CD4-positive, alpha-beta T cell (primary cell): ENCODE measurements at regions not wholly inside any gene's neighbourhood (a gene's known extent, or its start where the extent isn't known, plus 50 kb on each side); places are given as distances from the start of the nearest gene placed in this dataset.

Experiments used
- ATAC-seq: fragments of 200-7000 bp; cut with Tn5 transposase; one replicate; pipeline ENCODE4 v1.10.0; 2022; ENCODE audit warnings: mild to moderate bottlenecking; ENCODE audit not compliant: poor library complexity
- CTCF ChIA-PET: fragments of 350-600 bp; sonication (Branson Sonifier 250); formaldehyde crosslinking; loops from one replicate; lab custom pipeline; 2021; ENCODE audit warnings: antibody characterized with exemption, inconsistent platforms; lab: Charles Lee
- POLR2A ChIA-PET: fragments of 350-600 bp; sonication (Branson Sonifier 250); formaldehyde crosslinking; loops from one replicate; lab custom pipeline; 2021; ENCODE audit warnings: antibody characterized with exemption, inconsistent platforms; lab: Charles Lee
- DNase-seq, 14 experiments: peaks; one replicate each; pipeline ENCODE4 v3.0.0-alpha.2; 2013 to 2020; ENCODE audit warnings: mixed read lengths in 2 of 14
- H3K27ac ChIP-seq, 2 donors: one replicate each; pipeline versions ENCODE4 v1.5.1 to v1.7.0; 2013; ENCODE audit warnings: low read length in 2 of 2, low read depth in 1 of 2, mild to moderate bottlenecking in 1 of 2
- H3K27me3 ChIP-seq, 2 experiments: 1 replicate in 1 of 2; 2 replicates in 1 of 2; pipeline versions ENCODE4 v1.6.1 to v1.7.0; 2013; ENCODE audit warnings: low read length in 2 of 2, control low read depth in 1 of 2, mild to moderate bottlenecking in 1 of 2, moderate library complexity in 1 of 2; ENCODE audit not compliant: insufficient read depth in 2 of 2, control insufficient read depth in 1 of 2
- H3K36me3 ChIP-seq: one replicate; pipeline ENCODE4 v1.6.1; 2013; ENCODE audit warnings: low read length, control low read depth; ENCODE audit not compliant: insufficient read depth
- H3K4me1 ChIP-seq: one replicate; pipeline ENCODE4 v1.6.1; 2013; ENCODE audit warnings: low read length, control low read depth; ENCODE audit not compliant: insufficient read depth
- H3K4me3 ChIP-seq: one replicate; pipeline ENCODE4 v1.5.1; 2013; ENCODE audit warnings: mild to moderate bottlenecking, low read length, moderate library complexity
- H3K9me3 ChIP-seq, 2 experiments: 1 replicate in 1 of 2; 2 replicates in 1 of 2; pipeline versions ENCODE4 v1.6.1 to v1.7.0; 2013; ENCODE audit warnings: low read length in 2 of 2, mild to moderate bottlenecking in 2 of 2, control low read depth in 1 of 2, moderate library complexity in 1 of 2; ENCODE audit not compliant: control insufficient read depth in 1 of 2, insufficient read depth in 1 of 2
- H3K27ac Mint-ChIP-seq: one replicate; pipeline ENCODE4 v1.8.0; 2020; ENCODE audit warnings: mixed read lengths
- H3K27me3 Mint-ChIP-seq: one replicate; pipeline ENCODE4 v1.8.0; 2021; ENCODE audit warnings: mixed read lengths
- H3K36me3 Mint-ChIP-seq: one replicate; pipeline ENCODE4 v1.8.0; 2021; ENCODE audit warnings: low read depth, mixed read lengths
- H3K4me1 Mint-ChIP-seq: one replicate; pipeline ENCODE4 v1.8.0; 2021; ENCODE audit warnings: low read depth, mixed read lengths
- H3K4me3 Mint-ChIP-seq: one replicate; pipeline ENCODE4 v1.8.0; 2020; ENCODE audit warnings: mild to moderate bottlenecking, mixed read lengths
- H3K9me3 Mint-ChIP-seq: one replicate; pipeline ENCODE4 v1.8.0; 2020; ENCODE audit warnings: mixed read lengths
- intact Hi-C, 2 experiments: fragments of 100-400 bp; cut with DNase I in 1 of 2; cut with micrococcal nuclease in 1 of 2; formaldehyde crosslinking; loops; one replicate each; pipeline versions ENCODE4 v1.15.1 to v1.9.0; 2023 to 2025; cut with DNase I, micrococcal nuclease
- TF ChIP-seq, protein P1 (sequence below): fragments of 200-600 bp; IDR thresholded peaks from one replicate; pipeline ENCODE4 v1.8.0; 2022; ENCODE audit warnings: antibody characterized with exemption, mild to moderate bottlenecking

DNA sequence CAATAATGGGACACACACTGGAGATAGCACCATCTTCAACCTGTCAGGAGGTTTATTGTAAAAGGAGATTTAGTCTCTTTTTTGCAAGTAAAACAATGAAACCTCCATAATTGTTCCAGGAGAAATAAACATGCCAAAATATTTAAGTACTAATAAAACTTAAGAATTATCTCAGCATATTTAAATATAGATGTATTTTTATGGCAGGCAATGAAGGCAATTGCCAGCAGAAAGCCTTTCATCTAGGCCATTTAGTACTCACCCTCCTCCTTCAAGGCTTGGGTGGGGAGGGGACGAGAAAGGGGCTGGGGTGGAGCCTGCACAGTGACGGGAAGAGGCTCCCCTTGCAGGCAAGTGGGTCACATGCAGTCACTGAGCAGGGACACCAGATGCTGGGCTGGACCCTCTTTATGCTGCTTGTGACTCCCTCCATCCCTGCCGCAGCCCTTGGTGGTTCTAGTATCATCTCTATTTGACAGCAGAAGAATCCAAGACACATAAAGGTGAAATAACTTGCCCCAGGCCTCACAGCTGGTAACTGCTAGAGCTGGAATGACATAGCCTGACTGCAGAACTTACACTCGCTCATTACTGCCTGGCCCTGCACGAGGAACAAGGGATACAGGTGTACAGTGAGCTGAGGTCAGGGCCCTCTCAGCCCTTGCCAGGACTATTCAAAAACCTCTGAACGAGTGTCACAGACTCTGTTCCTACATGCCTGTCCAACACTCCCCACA lies 449.5 kb upstream of the ZMIZ1 start:
- no peak for DNase-seq
- no peaks in the 10 kb centered on the region for H3K4me1 ChIP-seq
- Mint-ChIP-seq H3K9me3 (no peaks in the 10 kb centered on the region), H3K27ac (no peak overlapping the region), H3K4me3 (no peak overlapping the region), H3K36me3 (no peaks in the 10 kb centered on the region), H3K27me3 (peaks cover 13% of the 10 kb centered on the region), H3K4me1 (no peaks in the 10 kb centered on the region)
- POLR2A ChIA-PET: no interaction called here
- H3K36me3 ChIP-seq: no peaks in the 10 kb centered on the region
- no peak overlapping the region for H3K27ac ChIP-seq
- H3K27me3 ChIP-seq: no peaks in the 10 kb centered on the region
- ATAC-seq: no peak
- TF ChIP-seq, protein P1, sequence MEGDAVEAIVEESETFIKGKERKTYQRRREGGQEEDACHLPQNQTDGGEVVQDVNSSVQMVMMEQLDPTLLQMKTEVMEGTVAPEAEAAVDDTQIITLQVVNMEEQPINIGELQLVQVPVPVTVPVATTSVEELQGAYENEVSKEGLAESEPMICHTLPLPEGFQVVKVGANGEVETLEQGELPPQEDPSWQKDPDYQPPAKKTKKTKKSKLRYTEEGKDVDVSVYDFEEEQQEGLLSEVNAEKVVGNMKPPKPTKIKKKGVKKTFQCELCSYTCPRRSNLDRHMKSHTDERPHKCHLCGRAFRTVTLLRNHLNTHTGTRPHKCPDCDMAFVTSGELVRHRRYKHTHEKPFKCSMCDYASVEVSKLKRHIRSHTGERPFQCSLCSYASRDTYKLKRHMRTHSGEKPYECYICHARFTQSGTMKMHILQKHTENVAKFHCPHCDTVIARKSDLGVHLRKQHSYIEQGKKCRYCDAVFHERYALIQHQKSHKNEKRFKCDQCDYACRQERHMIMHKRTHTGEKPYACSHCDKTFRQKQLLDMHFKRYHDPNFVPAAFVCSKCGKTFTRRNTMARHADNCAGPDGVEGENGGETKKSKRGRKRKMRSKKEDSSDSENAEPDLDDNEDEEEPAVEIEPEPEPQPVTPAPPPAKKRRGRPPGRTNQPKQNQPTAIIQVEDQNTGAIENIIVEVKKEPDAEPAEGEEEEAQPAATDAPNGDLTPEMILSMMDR: no peak
- H3K9me3 ChIP-seq: no peaks in the 10 kb centered on the region
- H3K4me3 ChIP-seq: no peak overlapping the region
- CTCF ChIA-PET: no interaction called here
- intact Hi-C loops: no loop called here

DNA sequence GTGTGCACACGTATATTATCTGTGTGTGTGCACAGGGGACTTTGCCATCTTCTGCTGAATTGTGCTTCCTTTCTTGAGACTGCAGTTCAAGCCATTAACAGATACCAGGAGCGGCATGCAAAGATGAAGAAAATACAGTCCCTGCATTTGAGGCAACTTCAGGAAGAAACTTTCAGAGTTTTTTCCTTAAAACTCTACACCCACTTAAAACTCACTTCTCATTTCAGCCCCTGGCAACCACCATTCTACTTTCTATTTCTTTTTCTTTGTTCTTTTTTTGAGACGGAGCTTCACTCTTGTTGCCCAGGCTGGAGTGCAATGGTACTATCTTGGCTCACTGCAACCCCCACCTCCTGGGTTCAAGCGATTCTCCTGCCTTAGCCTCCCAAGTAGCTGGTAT lies 448.9 kb upstream of the ZMIZ1 start:
- no peaks in the 10 kb centered on the region for H3K4me1 ChIP-seq
- no peak overlapping the region for H3K4me3 ChIP-seq
- Mint-ChIP-seq H3K27me3 (peaks cover 13% of the 10 kb centered on the region), H3K9me3 (no peaks in the 10 kb centered on the region), H3K36me3 (no peaks in the 10 kb centered on the region), H3K4me3 (no peak overlapping the region), H3K4me1 (no peaks in the 10 kb centered on the region), H3K27ac (no peak overlapping the region)
- ChIA-PET CTCF (no interaction called here), POLR2A (no interaction called here)
- intact Hi-C loops: no loop called here
- no peak overlapping the region for H3K27ac ChIP-seq
- peaks cover 0 to 2% of the 10 kb centered on the region in 2 experiments for H3K27me3 ChIP-seq
- ATAC-seq (no peak), DNase-seq (no peak)
- TF ChIP-seq, protein P1: no peak
- H3K9me3 ChIP-seq: no peaks in the 10 kb centered on the region
- no peaks in the 10 kb centered on the region for H3K36me3 ChIP-seq

DNA sequence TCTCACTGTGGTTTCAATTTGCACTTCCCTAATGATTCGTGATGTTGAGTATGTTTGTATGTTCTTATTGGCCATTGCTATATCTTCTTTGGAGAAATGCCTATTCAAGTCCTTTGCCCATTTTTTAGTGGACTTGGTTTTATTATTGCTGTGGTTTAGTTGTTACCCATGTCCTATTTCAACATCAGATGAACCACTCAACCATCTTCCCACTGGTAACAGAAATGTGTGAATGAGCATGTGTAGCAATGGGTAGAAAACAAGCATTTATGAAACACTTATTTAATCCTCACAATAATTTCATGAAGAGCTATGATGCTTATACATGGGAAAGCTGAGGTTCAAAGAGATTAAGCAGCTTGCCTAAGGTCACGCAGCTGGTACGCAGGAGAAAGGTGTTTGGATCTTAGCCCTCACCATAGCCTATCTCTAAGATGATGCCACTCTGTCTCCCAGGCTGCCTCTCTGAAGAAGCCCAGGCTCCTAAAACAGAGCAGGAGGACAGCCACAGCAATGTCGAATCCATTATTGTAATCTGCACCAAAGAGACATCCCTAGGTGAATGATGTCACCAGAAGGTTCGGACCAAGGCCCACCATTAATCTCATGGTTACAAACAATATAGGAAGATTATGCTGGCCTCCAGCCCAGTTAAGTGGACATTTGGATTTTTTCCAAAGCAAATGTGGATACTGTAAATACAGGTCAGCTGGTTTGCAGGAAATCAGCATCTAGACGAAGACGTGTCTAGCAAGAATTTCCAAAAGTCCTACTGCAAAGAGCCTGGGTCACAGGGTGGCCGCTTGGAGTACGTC lies 447.6 kb upstream of the ZMIZ1 start:
- no peak for ATAC-seq
- Histone ChIP-seq H3K9me3 (no peaks in the 10 kb centered on the region), H3K4me1 (no peaks in the 10 kb centered on the region), H3K27me3 (peaks cover 0 to 2% of the 10 kb centered on the region in 2 experiments), H3K4me3 (no peak overlapping the region), H3K36me3 (no peaks in the 10 kb centered on the region), H3K27ac (no peak overlapping the region)
- Mint-ChIP-seq H3K4me1 (no peaks in the 10 kb centered on the region), H3K4me3 (no peak overlapping the region), H3K9me3 (no peaks in the 10 kb centered on the region), H3K36me3 (no peaks in the 10 kb centered on the region), H3K27me3 (peaks cover 5% of the 10 kb centered on the region), H3K27ac (no peak overlapping the region)
- POLR2A ChIA-PET: no interaction called here
- CTCF ChIA-PET: no interaction called here
- no peak for DNase-seq
- intact Hi-C loops: no loop called here
- TF ChIP-seq, protein P1: no peak
